GM13977 (cell line): ENCODE measurements at regions not wholly inside any gene's neighbourhood (a gene's known extent, or its start where the extent isn't known, plus 50 kb on each side); places are given as distances from the start of the nearest gene placed in this dataset.

Experiments
- DNase-seq: peaks from one replicate; pipeline ENCODE4 v3.0.0; 2012; ENCODE audit warnings: low spot score
- in situ Hi-C: fragments of 300-500 bp; cut with MboI; formaldehyde crosslinking; loops from one replicate; pipeline ENCODE4 v1.12.0; 2022; ENCODE audit warnings: low sequenced_read_pairs, low pct_unique_long_range_greater_than_20kb, mixed read lengths, inconsistent platforms; ENCODE audit not compliant: unreplicated experiment
- TF ChIP-seq, protein P1 (sequence below): IDR thresholded peaks from 2 replicates; pipeline ENCODE4 v1.5.1; 2012; ENCODE audit warnings: mild to moderate bottlenecking, control low read depth; ENCODE audit not compliant: insufficient read depth; ENCODE audit errors: extremely low read depth, missing control alignments

DNA sequence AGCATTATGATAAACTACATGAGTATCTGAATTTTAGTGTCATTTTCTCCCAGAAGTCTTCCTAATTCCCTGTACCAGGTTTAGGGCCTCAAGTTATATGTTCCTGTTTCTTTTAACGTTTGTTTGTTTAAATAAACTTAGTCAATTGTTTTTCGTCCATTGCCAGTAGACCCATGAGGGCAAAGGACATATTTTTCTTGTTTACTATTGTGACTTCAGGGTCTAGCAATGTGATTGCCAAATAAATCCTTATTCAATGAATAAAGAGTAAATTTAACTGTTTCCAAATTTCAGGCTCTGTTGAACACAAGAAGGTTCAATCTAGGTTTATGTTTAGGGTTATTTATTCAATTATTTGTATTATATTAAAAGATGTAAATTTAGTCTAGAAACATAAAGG lies 391.6 kb upstream of the MGAT4C start:
- no peak for DNase-seq
- in situ Hi-C loops = no loop called here

DNA sequence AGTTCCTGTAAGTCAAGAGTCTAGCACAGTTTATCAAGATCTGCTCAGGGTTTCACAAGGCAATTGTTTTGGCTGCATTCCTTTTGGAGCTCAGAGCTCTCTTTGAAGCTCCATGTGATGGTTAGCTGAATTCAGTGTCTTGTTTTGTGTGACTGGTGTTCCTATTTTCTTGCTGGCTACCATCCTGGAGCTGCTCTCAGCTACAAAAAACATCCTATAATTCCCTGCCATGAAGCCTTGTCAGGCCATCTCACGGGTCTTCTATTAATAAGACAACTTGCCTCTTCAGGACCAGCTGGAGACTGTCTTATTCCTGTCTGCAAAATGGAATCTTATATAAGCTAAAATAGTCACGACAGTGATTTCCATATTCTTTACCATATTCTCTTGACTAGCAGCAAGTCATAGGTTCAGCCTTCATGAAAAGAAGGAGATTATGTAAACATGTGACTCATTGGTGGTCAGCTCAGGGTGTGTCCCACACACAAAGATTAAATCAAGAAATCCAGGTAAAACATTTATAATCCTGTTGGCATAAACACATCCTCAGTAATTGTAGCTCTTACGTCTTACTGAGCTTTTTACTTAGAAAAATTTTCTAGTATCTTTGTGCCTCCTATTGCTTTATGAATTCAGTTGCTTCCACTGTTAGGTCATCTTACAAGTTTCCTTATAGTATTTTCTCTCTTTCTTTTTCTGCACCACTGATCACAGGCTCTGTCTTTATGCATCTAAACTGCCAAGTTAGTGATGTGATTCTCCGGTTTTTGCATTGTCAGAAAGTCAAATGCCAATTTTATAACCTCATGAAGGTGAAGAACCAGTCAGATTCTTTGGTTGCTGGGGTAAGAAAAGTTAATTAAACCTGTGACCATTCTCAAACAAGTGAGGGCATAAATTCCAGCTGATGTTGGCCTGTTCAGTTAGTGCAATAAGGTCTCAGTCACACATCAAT lies 378.5 kb upstream of the MGAT4C start:
- no peak for DNase-seq
- TF ChIP-seq, protein P1, sequence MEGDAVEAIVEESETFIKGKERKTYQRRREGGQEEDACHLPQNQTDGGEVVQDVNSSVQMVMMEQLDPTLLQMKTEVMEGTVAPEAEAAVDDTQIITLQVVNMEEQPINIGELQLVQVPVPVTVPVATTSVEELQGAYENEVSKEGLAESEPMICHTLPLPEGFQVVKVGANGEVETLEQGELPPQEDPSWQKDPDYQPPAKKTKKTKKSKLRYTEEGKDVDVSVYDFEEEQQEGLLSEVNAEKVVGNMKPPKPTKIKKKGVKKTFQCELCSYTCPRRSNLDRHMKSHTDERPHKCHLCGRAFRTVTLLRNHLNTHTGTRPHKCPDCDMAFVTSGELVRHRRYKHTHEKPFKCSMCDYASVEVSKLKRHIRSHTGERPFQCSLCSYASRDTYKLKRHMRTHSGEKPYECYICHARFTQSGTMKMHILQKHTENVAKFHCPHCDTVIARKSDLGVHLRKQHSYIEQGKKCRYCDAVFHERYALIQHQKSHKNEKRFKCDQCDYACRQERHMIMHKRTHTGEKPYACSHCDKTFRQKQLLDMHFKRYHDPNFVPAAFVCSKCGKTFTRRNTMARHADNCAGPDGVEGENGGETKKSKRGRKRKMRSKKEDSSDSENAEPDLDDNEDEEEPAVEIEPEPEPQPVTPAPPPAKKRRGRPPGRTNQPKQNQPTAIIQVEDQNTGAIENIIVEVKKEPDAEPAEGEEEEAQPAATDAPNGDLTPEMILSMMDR = no peak
- in situ Hi-C loops = no loop called here

More for the DNA sequence above, 391.6 kb upstream of the MGAT4C start:
- TF ChIP-seq, protein P1 = no peak

DNA sequence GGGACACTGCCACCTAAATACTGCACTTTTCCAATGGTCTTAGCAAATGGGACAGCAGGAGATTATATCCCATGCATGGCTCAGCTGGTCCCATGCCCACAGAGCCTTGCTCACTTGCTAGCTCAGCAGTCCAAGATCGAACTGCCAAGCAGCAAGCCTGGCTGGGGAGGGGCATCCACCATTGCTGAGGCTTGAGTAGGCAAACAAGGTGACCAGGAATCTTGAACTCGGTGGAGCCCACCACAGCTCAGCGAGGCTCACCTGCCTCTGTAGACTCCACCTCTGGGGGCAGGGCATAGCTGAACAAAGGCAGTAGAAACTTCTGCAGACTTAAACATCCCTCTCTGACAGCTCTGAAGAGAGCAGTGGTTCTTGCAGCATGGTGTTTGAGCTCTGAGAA lies 370.8 kb upstream of the MGAT4C start:
- DNase-seq = no peak
- in situ Hi-C loops = no loop called here
- TF ChIP-seq, protein P1 = no peak

DNA sequence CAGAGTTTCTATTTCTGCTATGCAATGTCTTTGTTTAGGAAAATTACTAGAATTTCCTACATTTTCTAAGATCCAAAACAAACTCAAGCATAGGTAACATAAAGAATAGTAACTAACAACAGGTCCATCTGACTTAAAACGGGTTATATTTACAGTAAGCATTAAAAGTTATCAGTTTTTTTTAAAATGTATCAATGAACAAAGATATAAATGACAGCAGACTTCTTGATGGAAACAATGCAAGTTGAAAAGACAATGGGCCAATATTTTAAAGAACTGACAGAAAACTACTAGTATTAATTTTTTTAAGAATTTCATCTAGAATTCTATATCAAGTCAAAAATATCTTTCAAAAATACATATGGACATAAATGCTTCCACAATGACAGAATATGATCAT lies 367.1 kb upstream of the MGAT4C start:
- in situ Hi-C loops = no loop called here
- DNase-seq = no peak
- TF ChIP-seq, protein P1 = no peak

DNA sequence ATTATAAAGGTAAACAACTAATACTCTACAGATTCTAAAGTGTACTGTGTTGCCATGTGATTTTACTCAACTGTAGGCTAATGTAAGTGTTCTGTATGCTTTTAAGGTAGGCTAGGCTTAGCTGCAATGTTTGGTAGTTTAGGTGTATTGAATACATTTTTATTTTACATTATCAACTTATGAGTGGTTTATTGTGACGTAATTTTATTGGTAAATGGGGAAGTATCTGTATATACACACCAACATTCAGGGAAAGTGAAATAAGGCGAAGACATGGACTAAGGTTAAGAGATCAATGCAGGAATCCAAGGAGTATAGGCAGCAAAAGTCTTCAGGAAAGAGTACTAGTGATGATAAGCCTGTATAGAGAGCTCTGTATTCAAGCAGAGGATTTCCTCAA lies 365.8 kb upstream of the MGAT4C start:
- in situ Hi-C loops = no loop called here
- DNase-seq = no peak
- TF ChIP-seq, protein P1 = no peak

DNA sequence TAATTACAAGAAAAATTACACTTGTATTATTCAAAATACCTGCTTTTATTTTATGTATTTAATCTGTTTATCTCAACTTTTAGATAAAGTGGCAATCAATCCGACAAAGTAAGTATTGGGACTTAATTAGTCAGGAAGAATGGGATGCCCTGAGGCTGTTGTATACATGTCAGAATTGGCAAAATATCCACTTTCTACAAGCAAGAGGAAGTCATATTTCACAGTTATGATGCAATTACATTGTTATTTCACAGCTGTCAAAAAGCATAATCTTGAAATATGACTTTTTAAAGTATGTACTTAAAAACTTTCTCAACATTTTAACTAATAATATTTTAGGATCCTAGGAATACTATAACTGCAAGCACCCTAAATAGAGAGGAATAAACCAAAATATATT lies 357.1 kb upstream of the MGAT4C start:
- TF ChIP-seq, protein P1 = no peak
- in situ Hi-C loops = no loop called here
- DNase-seq = no peak

DNA sequence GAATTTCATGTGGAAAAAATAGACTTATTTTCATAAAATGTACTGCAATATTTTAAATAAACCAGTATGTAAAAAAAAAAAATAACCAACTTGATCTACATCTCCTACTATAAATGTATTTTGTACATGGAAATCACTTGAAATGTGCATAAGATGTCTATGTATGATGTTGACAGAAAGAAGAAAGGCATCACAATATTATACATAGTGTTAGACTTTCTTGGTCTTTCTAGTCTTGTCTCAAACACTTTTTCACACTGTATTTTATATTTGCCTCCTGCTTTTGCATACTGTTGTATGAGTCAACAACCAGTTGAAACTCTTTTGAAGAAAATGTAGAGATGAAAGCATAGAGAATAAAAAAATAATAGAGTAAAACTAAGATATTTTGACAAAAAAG lies 352.4 kb upstream of the MGAT4C start:
- in situ Hi-C loops = no loop called here
- no peak for DNase-seq
- TF ChIP-seq, protein P1 = no peak
